Pancreas (tissue), 10 donors: ENCODE measurements at regions not wholly inside any gene's neighbourhood (a gene's known extent, or its start where the extent isn't known, plus 50 kb on each side); places are given as distances from the start of the nearest gene placed in this dataset.
"Not testable (repeated sequence)": the region's sequence is repeated elsewhere in the genome, so short reads cannot be mapped to it uniquely, and the experiment has no call there.

Source experiments
- ATAC-seq, 4 donors: fragments of 200-7000 bp; cut with Tn5 transposase; one replicate each; pipeline versions ENCODE4 v1.8.0 to v1.9.1; 2020; ENCODE audit warnings: mild to moderate bottlenecking in 4 of 4, moderate library complexity in 4 of 4
- DNase-seq, 6 donors: peaks; one replicate each; pipeline ENCODE4 v3.0.0-alpha.2; 2020
- FAIRE-seq: peaks from 2 replicates; lab custom pipeline; 2012; peaks lifted over from hg19 to GRCh38; lab: Jason Lieb, UNC
- H3K27ac ChIP-seq, 4 donors: fragments of 200-600 bp; sonication (generic); 1 replicate in 3 of 4; 2 replicates in 1 of 4; pipeline versions ENCODE4 v1.5.0 to v1.8.0; 2020
- H3K27me3 ChIP-seq, 4 donors: fragments of 200-600 bp; one replicate each; pipeline ENCODE4 v1.8.0; 2021
- H3K36me3 ChIP-seq, 3 donors: fragments of 200-600 bp; sonication (generic) in 1 of 3; one replicate each; pipeline versions ENCODE4 v1.5.0 to v1.8.0; 2020 to 2021
- H3K4me1 ChIP-seq, 3 donors: fragments of 200-600 bp; one replicate each; pipeline ENCODE4 v1.8.0; 2021
- H3K4me3 ChIP-seq, 4 donors: fragments of 200-600 bp; sonication (generic) in 2 of 4; one replicate each; pipeline versions ENCODE4 v1.5.0 to v1.8.0; 2020 to 2021
- H3K9me3 ChIP-seq, 4 donors: fragments of 200-600 bp; one replicate each; pipeline ENCODE4 v1.8.0; 2021
- CTCF ChIP-seq, 4 donors: fragments of 200-600 bp; sonication (generic) in 3 of 4; IDR thresholded peaks; one replicate each; pipeline versions ENCODE4 v1.5.0 to v1.8.0; 2021; ENCODE audit warnings: antibody characterized with exemption in 4 of 4
- WGBS, 2 donors: extraction: QIAGEN DNeasy Blood & Tissue Kit; methylation state at CpG; one replicate each; pipeline ENCODE4 v1.1.7; 2013; 5-methylcytosine and 5-hydroxymethylcytosine counted together
- intact Hi-C, 3 donors: fragments of 100-400 bp; cut with DNase I; formaldehyde crosslinking; loops; one replicate each; pipeline versions ENCODE4 v1.11.1 to v1.14.2; 2022
- donor health status: healthy with polysubstance abuse.
- donor health status: DM: no; HTN: no; CAD: no; lungs with moderate emphysema.
- donor health status: DM: no; HTN: no; CAD: no.
- donor health status: control.
- donor health status: control.
- donor health status: Bipolar disorder and iron deficiency.
- donor health status: DM: yes; HTN: yes; CAD: no.
- donor health status: DM: no; HTN: no; CAD: no.
- donor health status: DM: no; HTN: no; CAD: no.
- donor health status: DM: yes; HTN: yes; CAD: no.

DNA sequence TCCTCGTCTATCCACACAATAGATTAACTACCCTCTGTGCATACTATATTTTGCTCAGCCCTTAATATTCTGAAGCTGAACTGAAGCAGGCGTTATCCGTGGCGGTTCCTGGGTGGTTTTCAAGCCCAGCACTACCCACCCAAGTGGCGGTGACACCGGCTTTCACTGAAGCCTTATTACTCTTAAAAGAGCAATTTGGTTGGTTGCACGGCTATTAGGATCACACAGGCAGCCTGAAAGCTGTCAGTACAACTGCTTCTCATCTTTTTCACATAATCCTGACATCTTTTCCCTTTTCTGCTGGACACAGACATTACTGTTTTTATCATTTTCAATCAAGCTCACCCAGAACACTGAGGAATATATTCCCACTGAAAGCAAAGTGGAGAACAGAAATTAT is 525.3 kb upstream of the ZNF717 start:
- Histone ChIP-seq H3K4me3 (no peak overlapping the region), H3K27ac (no peak overlapping the region), H3K36me3 (no peaks in the 10 kb centered on the region), H3K27me3 (no peaks in the 10 kb centered on the region), H3K9me3 (no peaks in the 10 kb centered on the region), H3K4me1 (no peaks in the 10 kb centered on the region)
- ATAC-seq (no peak), DNase-seq (no peak), FAIRE-seq (no peak)
- no peak for TF ChIP-seq CTCF (IDR thresholded peaks at IDR 0.05)
- 58 to 66% methylated on average over 7 of the region's 7 CpGs for WGBS, 2 donors
- intact Hi-C loops = no loop called here

DNA sequence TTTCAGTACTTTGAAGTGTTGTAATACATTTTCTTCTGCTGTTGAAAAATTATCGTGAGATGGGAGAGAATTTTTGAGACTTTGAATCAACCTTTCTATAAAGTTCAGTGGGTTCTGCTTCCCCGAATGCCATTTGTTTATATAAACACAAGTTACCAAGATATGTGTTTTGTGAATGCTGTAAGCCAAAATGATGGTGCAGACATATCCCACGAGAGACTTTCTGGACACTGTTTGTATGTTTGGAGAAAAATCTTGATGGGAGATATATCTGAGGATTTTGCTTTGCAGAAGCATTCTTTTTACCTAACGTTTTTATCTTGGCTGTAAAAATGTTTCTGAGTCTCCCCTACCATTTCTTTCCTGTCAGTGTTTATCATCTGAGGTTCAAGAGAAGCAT is 526.6 kb upstream of the ZNF717 start:
- intact Hi-C loops = no loop called here
- TF ChIP-seq CTCF (IDR thresholded peaks at IDR 0.05) = no peak
- DNase-seq (no peak), ATAC-seq (no peak), FAIRE-seq (no peak)
- no peak overlapping the region for H3K27ac ChIP-seq
- no peak overlapping the region for H3K4me3 ChIP-seq
- no peaks in the 10 kb centered on the region for H3K27me3 ChIP-seq
- WGBS, 2 donors = 25 to 27% methylated on average over 4 of the region's 4 CpGs
- no peaks in the 10 kb centered on the region for H3K4me1 ChIP-seq
- no peaks in the 10 kb centered on the region for H3K36me3 ChIP-seq
- H3K9me3 ChIP-seq = no peaks in the 10 kb centered on the region

- ATAC-seq, FAIRE-seq, DNase-seq, H3K27me3 ChIP-seq, H3K36me3 ChIP-seq, H3K4me3 ChIP-seq, intact Hi-C loops, H3K9me3 ChIP-seq, H3K27ac ChIP-seq, H3K4me1 ChIP-seq: not testable (repeated sequence)
- 70 to 81% methylated on average over 6 of the region's 6 CpGs for WGBS, 2 donors
These were observed 530.6 kb upstream of the ZNF717 start for GRCh38 chr3:76315906-76316305.

DNA sequence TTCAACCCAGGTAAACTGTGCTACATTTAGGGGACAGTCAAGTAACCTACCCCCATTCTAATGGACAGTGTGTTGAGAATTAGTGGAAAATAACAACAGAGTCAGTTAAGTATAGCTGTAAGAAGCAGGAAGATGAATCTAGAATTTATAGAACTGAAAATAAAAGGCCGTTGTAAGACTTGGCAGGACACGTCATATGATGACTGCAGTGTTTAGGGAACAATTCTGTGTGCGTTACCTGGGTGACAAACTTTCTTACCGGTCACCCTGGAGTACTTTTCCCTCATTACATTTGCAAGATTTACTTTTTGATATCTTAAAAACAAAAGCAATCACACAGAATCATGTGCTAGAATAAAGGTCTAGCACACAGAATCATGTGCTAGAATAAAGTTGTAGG is 536.3 kb upstream of the ZNF717 start:
- intact Hi-C loops = no loop called here
- no peak for ATAC-seq
- no peak for FAIRE-seq
- no peak for TF ChIP-seq CTCF (IDR thresholded peaks at IDR 0.05)
- no peak overlapping the region for H3K27ac ChIP-seq
- no peaks in the 10 kb centered on the region for H3K27me3 ChIP-seq
- no peak for DNase-seq
- H3K4me1 ChIP-seq = no peaks in the 10 kb centered on the region
- H3K4me3 ChIP-seq = no peak overlapping the region
- 71 to 85% methylated on average over 4 of the region's 4 CpGs for WGBS, 2 donors
- no peaks in the 10 kb centered on the region for H3K36me3 ChIP-seq
- no peaks in the 10 kb centered on the region for H3K9me3 ChIP-seq

DNA sequence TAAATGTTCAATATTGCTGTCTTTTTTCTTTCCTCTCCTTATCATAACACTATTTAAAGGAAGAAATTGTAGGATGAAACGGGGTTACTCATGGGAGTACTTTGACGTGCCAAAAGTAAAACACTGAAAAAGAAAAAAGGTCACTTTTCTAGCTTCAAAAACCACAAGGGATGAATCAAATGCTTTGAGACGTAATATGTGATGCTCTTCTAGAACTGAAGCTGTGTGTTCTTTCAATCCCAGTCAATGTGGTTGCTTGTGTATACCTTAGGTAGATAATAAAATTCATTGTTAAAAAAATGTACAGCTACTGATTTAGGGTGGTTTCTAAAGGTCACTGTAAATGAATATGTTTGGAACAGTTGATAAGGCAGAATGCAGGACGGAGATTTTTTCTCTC is 538.8 kb upstream of the ZNF717 start:
- FAIRE-seq = no peak

More for the DNA sequence above, 538.8 kb upstream of the ZNF717 start:
- no peak overlapping the region for H3K4me3 ChIP-seq
- intact Hi-C loops = no loop called here
- no peaks in the 10 kb centered on the region for H3K27me3 ChIP-seq
- no peaks in the 10 kb centered on the region for H3K36me3 ChIP-seq
- 52 to 67% methylated on average over 4 of the region's 4 CpGs for WGBS, 2 donors
- no peak overlapping the region for H3K27ac ChIP-seq
- ATAC-seq (no peak), DNase-seq (no peak)
- H3K9me3 ChIP-seq = no peaks in the 10 kb centered on the region
- no peak for TF ChIP-seq CTCF (IDR thresholded peaks at IDR 0.05)
- no peaks in the 10 kb centered on the region for H3K4me1 ChIP-seq
